B cell (primary cell): ENCODE measurements at regions not wholly inside any gene's neighbourhood (a gene's known extent, or its start where the extent isn't known, plus 50 kb on each side); places are given as distances from the start of the nearest gene placed in this dataset.

Source experiments
- ATAC-seq: fragments of 200-7000 bp; cut with Tn5 transposase; one replicate; pipeline ENCODE4 v1.10.0; 2021; ENCODE audit warnings: low read depth, mild to moderate bottlenecking, moderate number of reproducible peaks, moderate library complexity
- CTCF ChIA-PET: fragments of 350-600 bp; sonication (Branson Sonifier 250); formaldehyde crosslinking; loops from one replicate; lab custom pipeline; 2021; ENCODE audit warnings: antibody characterized with exemption, inconsistent platforms; lab: Charles Lee
- POLR2A ChIA-PET: fragments of 350-600 bp; sonication (Branson Sonifier 250); formaldehyde crosslinking; loops from one replicate; lab custom pipeline; 2021; ENCODE audit warnings: antibody characterized with exemption; lab: Charles Lee
- DNase-seq: peaks from one replicate; pipeline ENCODE4 v3.0.0; 2013
- H2AFZ ChIP-seq: 2 replicates; pipeline ENCODE4 v1.6.1; 2012; ENCODE audit warnings: mild to moderate bottlenecking, low read depth, low read length; ENCODE audit not compliant: insufficient read depth, poor library complexity, severe bottlenecking
- H3K27ac ChIP-seq, 2 donors: 1 replicate in 1 of 2; 2 replicates in 1 of 2; pipeline ENCODE4 v1.5.1; 2012 to 2013; ENCODE audit warnings: low read length in 2 of 2, mild to moderate bottlenecking in 2 of 2, moderate library complexity in 1 of 2
- H3K27me3 ChIP-seq, 4 experiments: fragments of 200-600 bp in 1 of 4; sonication (generic) in 1 of 4; replicated peaks in 1 of 4; 1 replicate in 2 of 4; 2 replicates in 2 of 4; pipeline versions ENCODE4 v1.6.1 to v1.7.0; 2013 to 2016; ENCODE audit warnings: low read length in 3 of 4, mild to moderate bottlenecking in 2 of 4, mixed read lengths in 1 of 4, moderate library complexity in 1 of 4; ENCODE audit not compliant: insufficient read depth in 4 of 4, control insufficient read depth in 3 of 4; ENCODE audit errors: control extremely low read depth in 1 of 4
- H3K36me3 ChIP-seq, 2 experiments: replicated peaks in 1 of 2; 1 replicate in 1 of 2; 2 replicates in 1 of 2; pipeline versions ENCODE4 v1.6.1 to v1.7.1; 2013; ENCODE audit warnings: low read length in 1 of 2; ENCODE audit not compliant: insufficient read depth in 2 of 2, control insufficient read depth in 1 of 2; ENCODE audit errors: control extremely low read depth in 1 of 2, extremely low read depth in 1 of 2
- H3K4me1 ChIP-seq, 2 donors: fragments of 200-600 bp in 1 of 2; sonication (generic) in 1 of 2; 1 replicate in 1 of 2; 2 replicates in 1 of 2; pipeline versions ENCODE4 v1.5.1 to v1.6.1; 2013 to 2017; ENCODE audit warnings: low read length in 2 of 2; ENCODE audit not compliant: control insufficient read depth in 2 of 2, insufficient read depth in 2 of 2
- H3K4me2 ChIP-seq: replicated peaks from 2 replicates; pipeline ENCODE3; 2012; ENCODE audit warnings: mild to moderate bottlenecking, low read depth, low read length; ENCODE audit not compliant: poor library complexity, severe bottlenecking
- H3K4me3 ChIP-seq, 5 experiments: fragments of 200-600 bp in 1 of 5; sonication (generic) in 1 of 5; 1 replicate in 3 of 5; 2 replicates in 2 of 5; pipeline versions ENCODE4 v1.5.1 to v1.7.0; 2011 to 2016; ENCODE audit warnings: low read length in 4 of 5, mild to moderate bottlenecking in 4 of 5, low read depth in 2 of 5, control low read depth in 1 of 5, moderate library complexity in 1 of 5; ENCODE audit not compliant: insufficient read depth in 1 of 5; ENCODE audit errors: control extremely low read depth in 1 of 5, extremely low read depth in 1 of 5
- H3K79me2 ChIP-seq: fragments of 200-600 bp; sonication (generic); one replicate; pipeline ENCODE4 v1.6.0; 2016; ENCODE audit warnings: low read length; ENCODE audit not compliant: control insufficient read depth, insufficient read depth
- H3K9ac ChIP-seq: fragments of 200-600 bp; sonication (generic); 2 replicates; pipeline ENCODE4 v1.6.1; 2017; ENCODE audit warnings: mild to moderate bottlenecking, low read length, moderate library complexity
- H3K9me3 ChIP-seq, 3 donors: one replicate each; pipeline versions ENCODE4 v1.6.1 to v1.7.1; 2013; ENCODE audit warnings: low read length in 2 of 3; ENCODE audit not compliant: control insufficient read depth in 2 of 3, insufficient read depth in 1 of 3; ENCODE audit errors: control extremely low read depth in 1 of 3
- H4K20me1 ChIP-seq: 2 replicates; pipeline ENCODE4 v1.6.0; 2012; ENCODE audit warnings: mild to moderate bottlenecking, low read length; ENCODE audit not compliant: insufficient read depth, control insufficient read depth, poor library complexity, severe bottlenecking
- H3K27ac Mint-ChIP-seq: one replicate; pipeline ENCODE4 v1.8.0; 2021; ENCODE audit warnings: mixed read lengths
- H3K27me3 Mint-ChIP-seq: one replicate; pipeline ENCODE4 v1.8.0; 2021; ENCODE audit warnings: mixed read lengths
- H3K4me1 Mint-ChIP-seq: one replicate; pipeline ENCODE4 v1.8.0; 2021; ENCODE audit warnings: mixed read lengths
- H3K4me3 Mint-ChIP-seq: one replicate; pipeline ENCODE4 v1.8.0; 2021; ENCODE audit warnings: mixed read lengths
- H3K9me3 Mint-ChIP-seq: one replicate; pipeline ENCODE4 v1.8.0; 2022; ENCODE audit warnings: mixed read lengths; ENCODE audit not compliant: insufficient read depth
- CTCF ChIP-seq: fragments of 200-600 bp; IDR thresholded peaks from one replicate; pipeline ENCODE4 v1.8.0; 2022; ENCODE audit warnings: antibody characterized with exemption, mild to moderate bottlenecking
- EZH2 ChIP-seq: IDR thresholded peaks from 2 replicates; pipeline ENCODE4 v1.6.1; 2012; ENCODE audit warnings: borderline replicate concordance, low read depth, mild to moderate bottlenecking, moderate library complexity, low read length; ENCODE audit not compliant: insufficient read depth, poor library complexity, severe bottlenecking
- WGBS: methylation state at CpG from one replicate; pipeline ENCODE4 v1.1.5; 2013; ENCODE audit warnings: missing lambda C conversion rate; ENCODE audit not compliant: insufficient coverage; 5-methylcytosine and 5-hydroxymethylcytosine counted together
- intact Hi-C: fragments of 100-400 bp; cut with micrococcal nuclease; formaldehyde crosslinking; loops from one replicate; pipeline ENCODE4 v1.10.0; 2022

- Histone ChIP-seq H3K4me2 (no peak overlapping the region), H3K9me3 (no peaks in the 10 kb centered on the region), H3K79me2 (no peaks in the 10 kb centered on the region), H3K9ac (no peak overlapping the region), H3K36me3 (no peaks in the 10 kb centered on the region), H4K20me1 (no peaks in the 10 kb centered on the region), H3K4me1 (no peaks in the 10 kb centered on the region), H2AFZ (no peak overlapping the region), H3K27me3 (no peaks in the 10 kb centered on the region), H3K27ac (no peak overlapping the region), H3K4me3 (no peak overlapping the region)
- ATAC-seq (no peak), DNase-seq (no peak)
- Mint-ChIP-seq H3K27me3 (peaks cover 4% of the 10 kb centered on the region), H3K27ac (no peak overlapping the region), H3K9me3 (no peaks in the 10 kb centered on the region), H3K4me3 (no peak overlapping the region), H3K4me1 (no peaks in the 10 kb centered on the region)
- intact Hi-C loops: no loop called here
- POLR2A ChIA-PET: no interaction called here
- TF ChIP-seq CTCF: no peak
- TF ChIP-seq EZH2: no peak
- CTCF ChIA-PET: no interaction called here
- 83% methylated on average over 2 of the region's 5 CpGs for WGBS
Observed at GRCh38 chr9:106772523-106773290, 90.3 kb upstream of the ZNF462 start.

- H3K27me3 Mint-ChIP-seq: peaks cover 4% of the 10 kb centered on the region
- no peaks in the 10 kb centered on the region for H3K4me1 Mint-ChIP-seq
- Histone ChIP-seq H3K9me3 (no peaks in the 10 kb centered on the region), H3K27ac (no peak overlapping the region), H3K36me3 (no peaks in the 10 kb centered on the region), H3K9ac (no peak overlapping the region), H3K79me2 (no peaks in the 10 kb centered on the region), H3K4me3 (no peak overlapping the region), H4K20me1 (no peaks in the 10 kb centered on the region), H3K27me3 (no peaks in the 10 kb centered on the region), H2AFZ (no peak overlapping the region), H3K4me1 (no peaks in the 10 kb centered on the region), H3K4me2 (no peak overlapping the region)
- 74% methylated on average over 5 of the region's 7 CpGs for WGBS
- no peaks in the 10 kb centered on the region for H3K9me3 Mint-ChIP-seq
- POLR2A ChIA-PET: no interaction called here
- H3K27ac Mint-ChIP-seq: no peak overlapping the region
- CTCF ChIA-PET: no interaction called here
- intact Hi-C loops: no loop called here
- no peak overlapping the region for H3K4me3 Mint-ChIP-seq
- ATAC-seq (no peak), DNase-seq (no peak)
- TF ChIP-seq CTCF: no peak
- TF ChIP-seq EZH2: no peak
Observed at GRCh38 chr9:106773750-106774149, 89.2 kb upstream of the ZNF462 start.
